ENCODE measurements at regions not wholly inside any gene's neighbourhood (a gene's known extent, or its start where the extent isn't known, plus 50 kb on each side); places are given as distances from the start of the nearest gene placed in this dataset.

DNA sequence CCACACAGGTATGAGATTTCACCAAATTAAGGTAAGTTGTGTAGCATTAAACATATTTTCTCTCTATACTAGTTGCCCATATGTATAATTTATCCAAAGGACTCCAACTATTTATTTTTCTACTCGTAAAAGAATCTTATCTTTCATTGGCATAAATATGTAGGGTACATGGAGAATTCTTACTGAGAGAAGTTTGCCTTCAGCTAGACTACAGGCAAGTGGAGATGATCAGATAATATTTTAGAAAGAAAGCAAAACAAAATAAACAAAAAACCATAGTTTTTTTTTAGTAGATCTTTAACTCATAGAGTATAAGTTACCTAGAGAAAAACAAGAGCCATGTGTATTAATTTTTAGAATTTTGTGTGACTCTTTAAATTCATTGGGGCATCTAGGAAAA lies 743.1 kb upstream of the ARRDC3 start:
- TF ChIP-seq POLR2A (IDR thresholded peaks at IDR 0.05; ENCODE audit: extremely low read depth, insufficient read length), result no peak
- TF ChIP-seq, protein P1, sequence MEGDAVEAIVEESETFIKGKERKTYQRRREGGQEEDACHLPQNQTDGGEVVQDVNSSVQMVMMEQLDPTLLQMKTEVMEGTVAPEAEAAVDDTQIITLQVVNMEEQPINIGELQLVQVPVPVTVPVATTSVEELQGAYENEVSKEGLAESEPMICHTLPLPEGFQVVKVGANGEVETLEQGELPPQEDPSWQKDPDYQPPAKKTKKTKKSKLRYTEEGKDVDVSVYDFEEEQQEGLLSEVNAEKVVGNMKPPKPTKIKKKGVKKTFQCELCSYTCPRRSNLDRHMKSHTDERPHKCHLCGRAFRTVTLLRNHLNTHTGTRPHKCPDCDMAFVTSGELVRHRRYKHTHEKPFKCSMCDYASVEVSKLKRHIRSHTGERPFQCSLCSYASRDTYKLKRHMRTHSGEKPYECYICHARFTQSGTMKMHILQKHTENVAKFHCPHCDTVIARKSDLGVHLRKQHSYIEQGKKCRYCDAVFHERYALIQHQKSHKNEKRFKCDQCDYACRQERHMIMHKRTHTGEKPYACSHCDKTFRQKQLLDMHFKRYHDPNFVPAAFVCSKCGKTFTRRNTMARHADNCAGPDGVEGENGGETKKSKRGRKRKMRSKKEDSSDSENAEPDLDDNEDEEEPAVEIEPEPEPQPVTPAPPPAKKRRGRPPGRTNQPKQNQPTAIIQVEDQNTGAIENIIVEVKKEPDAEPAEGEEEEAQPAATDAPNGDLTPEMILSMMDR (IDR thresholded peaks at IDR 0.05; ENCODE audit: low read depth, low read length), result no peak

All from NB4 (cell line).